ENCODE measurements at regions not wholly inside any gene's neighbourhood (a gene's known extent, or its start where the extent isn't known, plus 50 kb on each side); places are given as distances from the start of the nearest gene placed in this dataset.

GRCh38 chr21:19440792-19441655 lies 1037.4 kb upstream of the TMPRSS15 start:
- H3K27me3 ChIP-seq (ENCODE audit: control insufficient read depth, insufficient read depth, low read length) = no peaks in the 10 kb centered on the region
- TF ChIP-seq CTCF (IDR thresholded peaks at IDR 0.05) (no peak), POLR2AphosphoS5 (IDR thresholded peaks at IDR 0.05; ENCODE audit: low read depth, low read length) (no peak), SIN3A (IDR thresholded peaks at IDR 0.05; ENCODE audit: borderline replicate concordance, insufficient read depth, low read depth, low read length) (no peak), TCF7L2 (IDR thresholded peaks at IDR 0.05; ENCODE audit: low read depth, low read length) (no peak)
- TF ChIP-seq, protein P1, sequence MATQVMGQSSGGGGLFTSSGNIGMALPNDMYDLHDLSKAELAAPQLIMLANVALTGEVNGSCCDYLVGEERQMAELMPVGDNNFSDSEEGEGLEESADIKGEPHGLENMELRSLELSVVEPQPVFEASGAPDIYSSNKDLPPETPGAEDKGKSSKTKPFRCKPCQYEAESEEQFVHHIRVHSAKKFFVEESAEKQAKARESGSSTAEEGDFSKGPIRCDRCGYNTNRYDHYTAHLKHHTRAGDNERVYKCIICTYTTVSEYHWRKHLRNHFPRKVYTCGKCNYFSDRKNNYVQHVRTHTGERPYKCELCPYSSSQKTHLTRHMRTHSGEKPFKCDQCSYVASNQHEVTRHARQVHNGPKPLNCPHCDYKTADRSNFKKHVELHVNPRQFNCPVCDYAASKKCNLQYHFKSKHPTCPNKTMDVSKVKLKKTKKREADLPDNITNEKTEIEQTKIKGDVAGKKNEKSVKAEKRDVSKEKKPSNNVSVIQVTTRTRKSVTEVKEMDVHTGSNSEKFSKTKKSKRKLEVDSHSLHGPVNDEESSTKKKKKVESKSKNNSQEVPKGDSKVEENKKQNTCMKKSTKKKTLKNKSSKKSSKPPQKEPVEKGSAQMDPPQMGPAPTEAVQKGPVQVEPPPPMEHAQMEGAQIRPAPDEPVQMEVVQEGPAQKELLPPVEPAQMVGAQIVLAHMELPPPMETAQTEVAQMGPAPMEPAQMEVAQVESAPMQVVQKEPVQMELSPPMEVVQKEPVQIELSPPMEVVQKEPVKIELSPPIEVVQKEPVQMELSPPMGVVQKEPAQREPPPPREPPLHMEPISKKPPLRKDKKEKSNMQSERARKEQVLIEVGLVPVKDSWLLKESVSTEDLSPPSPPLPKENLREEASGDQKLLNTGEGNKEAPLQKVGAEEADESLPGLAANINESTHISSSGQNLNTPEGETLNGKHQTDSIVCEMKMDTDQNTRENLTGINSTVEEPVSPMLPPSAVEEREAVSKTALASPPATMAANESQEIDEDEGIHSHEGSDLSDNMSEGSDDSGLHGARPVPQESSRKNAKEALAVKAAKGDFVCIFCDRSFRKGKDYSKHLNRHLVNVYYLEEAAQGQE (IDR thresholded peaks at IDR 0.05; ENCODE audit: insufficient read depth in 1 of 2, low read depth in 2 of 2, low read length in 1 of 2) = no peak
- no peaks in the 10 kb centered on the region for H3K4me1 ChIP-seq (ENCODE audit: control insufficient read depth, insufficient read depth, low read length)
- in situ Hi-C loops (cut with HindIII; ENCODE audit: low pct_unique_long_range_greater_than_20kb, low sequenced_read_pairs) (no loop called here), intact Hi-C loops (cut with micrococcal nuclease; ENCODE audit: unreplicated experiment) (no loop called here)
- no peak for DNase-seq (ENCODE audit: low read depth, low spot score)
- no peaks in the 10 kb centered on the region for H3K9me3 ChIP-seq (ENCODE audit: control insufficient read depth, insufficient read depth, low read depth, low read length)
- H3K4me3 ChIP-seq (ENCODE audit: low read depth in 2 of 2, low read length in 2 of 2) = no peak overlapping the region
- CTCF ChIA-PET = no interaction called here
- no peak for ATAC-seq
- H3K36me3 ChIP-seq (ENCODE audit: control insufficient read depth, insufficient read depth, low read length) = no peaks in the 10 kb centered on the region
- POLR2A ChIA-PET = no interaction called here
- BruUV-seq (replicated peaks) = no TSS peak
- no peak overlapping the region for H3K27ac ChIP-seq (ENCODE audit: low read length)

GRCh38 chr21:19458295-19458694 lies 1054.7 kb upstream of the TMPRSS15 start:
- Histone ChIP-seq H3K4me1 (ENCODE audit: control insufficient read depth, insufficient read depth, low read length) (no peaks in the 10 kb centered on the region), H3K9me3 (ENCODE audit: control insufficient read depth, insufficient read depth, low read depth, low read length) (no peaks in the 10 kb centered on the region), H3K27me3 (ENCODE audit: control insufficient read depth, insufficient read depth, low read length) (no peaks in the 10 kb centered on the region), H3K27ac (ENCODE audit: low read length) (no peak overlapping the region), H3K36me3 (ENCODE audit: control insufficient read depth, insufficient read depth, low read length) (no peaks in the 10 kb centered on the region), H3K4me3 (ENCODE audit: low read depth in 2 of 2, low read length in 2 of 2) (no peak overlapping the region)
- in situ Hi-C loops (cut with HindIII; ENCODE audit: low pct_unique_long_range_greater_than_20kb, low sequenced_read_pairs) (no loop called here), intact Hi-C loops (cut with micrococcal nuclease; ENCODE audit: unreplicated experiment) (no loop called here)
- ChIA-PET POLR2A (no interaction called here), CTCF (no interaction called here)
- no peak for DNase-seq (ENCODE audit: low read depth, low spot score)
- no TSS peak for BruUV-seq (replicated peaks)
- TF ChIP-seq, protein P1 (IDR thresholded peaks at IDR 0.05; ENCODE audit: insufficient read depth in 1 of 2, low read depth in 2 of 2, low read length in 1 of 2) = no peak
- no peak for TF ChIP-seq TCF7L2 (IDR thresholded peaks at IDR 0.05; ENCODE audit: low read depth, low read length)
- ATAC-seq = no peak
